ENCODE measurements at regions not wholly inside any gene's neighbourhood (a gene's known extent, or its start where the extent isn't known, plus 50 kb on each side); places are given as distances from the start of the nearest gene placed in this dataset.

DNA sequence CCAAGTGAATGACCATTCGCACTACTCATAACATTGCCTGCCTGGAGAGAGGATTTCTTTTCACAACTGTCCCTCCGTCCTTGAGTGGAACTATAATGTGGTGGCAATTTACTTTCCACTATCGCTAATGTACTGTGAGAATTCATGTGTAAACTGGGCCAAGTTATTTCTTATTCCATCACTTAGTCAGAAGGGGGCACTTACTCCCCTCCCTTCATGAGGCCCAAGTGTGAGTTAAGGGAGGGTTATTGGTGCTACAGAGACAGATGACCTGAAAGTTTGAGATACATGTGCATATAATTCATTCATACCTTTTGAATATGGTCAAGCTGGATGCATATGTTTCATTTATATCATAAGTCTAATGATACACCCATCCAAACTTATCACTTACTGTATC lies 65.2 kb upstream of the LOC128125822 start:
- intact Hi-C loops (cut with DNase I; ENCODE audit: low total_unique reads): no loop called here
- TF ChIP-seq EP300 (IDR thresholded peaks at IDR 0.05): no peak
- TF ChIP-seq, protein P1, sequence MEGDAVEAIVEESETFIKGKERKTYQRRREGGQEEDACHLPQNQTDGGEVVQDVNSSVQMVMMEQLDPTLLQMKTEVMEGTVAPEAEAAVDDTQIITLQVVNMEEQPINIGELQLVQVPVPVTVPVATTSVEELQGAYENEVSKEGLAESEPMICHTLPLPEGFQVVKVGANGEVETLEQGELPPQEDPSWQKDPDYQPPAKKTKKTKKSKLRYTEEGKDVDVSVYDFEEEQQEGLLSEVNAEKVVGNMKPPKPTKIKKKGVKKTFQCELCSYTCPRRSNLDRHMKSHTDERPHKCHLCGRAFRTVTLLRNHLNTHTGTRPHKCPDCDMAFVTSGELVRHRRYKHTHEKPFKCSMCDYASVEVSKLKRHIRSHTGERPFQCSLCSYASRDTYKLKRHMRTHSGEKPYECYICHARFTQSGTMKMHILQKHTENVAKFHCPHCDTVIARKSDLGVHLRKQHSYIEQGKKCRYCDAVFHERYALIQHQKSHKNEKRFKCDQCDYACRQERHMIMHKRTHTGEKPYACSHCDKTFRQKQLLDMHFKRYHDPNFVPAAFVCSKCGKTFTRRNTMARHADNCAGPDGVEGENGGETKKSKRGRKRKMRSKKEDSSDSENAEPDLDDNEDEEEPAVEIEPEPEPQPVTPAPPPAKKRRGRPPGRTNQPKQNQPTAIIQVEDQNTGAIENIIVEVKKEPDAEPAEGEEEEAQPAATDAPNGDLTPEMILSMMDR (IDR thresholded peaks at IDR 0.05): no peak
- TF ChIP-seq POLR2AphosphoS5 (IDR thresholded peaks at IDR 0.05): no peak
- no peak for TF ChIP-seq POLR2A (IDR thresholded peaks at IDR 0.05)
- H3K27ac ChIP-seq: peak overlapping the region in 1 of 5 donors; percentile 21
- H3K36me3 ChIP-seq: no peaks in the 10 kb centered on the region
- DNase-seq: no peak
- H3K4me3 ChIP-seq: no peak overlapping the region
- no peaks in the 10 kb centered on the region for H3K27me3 ChIP-seq
- 81 to 89% (median 88%) methylated on average over 3 of the region's 3 CpGs for WGBS, 5 donors
- no peaks in the 10 kb centered on the region for H3K9me3 ChIP-seq
- H3K4me1 ChIP-seq: peaks cover 0 to 9% (median 4%) of the 10 kb centered on the region in 4 donors

DNA sequence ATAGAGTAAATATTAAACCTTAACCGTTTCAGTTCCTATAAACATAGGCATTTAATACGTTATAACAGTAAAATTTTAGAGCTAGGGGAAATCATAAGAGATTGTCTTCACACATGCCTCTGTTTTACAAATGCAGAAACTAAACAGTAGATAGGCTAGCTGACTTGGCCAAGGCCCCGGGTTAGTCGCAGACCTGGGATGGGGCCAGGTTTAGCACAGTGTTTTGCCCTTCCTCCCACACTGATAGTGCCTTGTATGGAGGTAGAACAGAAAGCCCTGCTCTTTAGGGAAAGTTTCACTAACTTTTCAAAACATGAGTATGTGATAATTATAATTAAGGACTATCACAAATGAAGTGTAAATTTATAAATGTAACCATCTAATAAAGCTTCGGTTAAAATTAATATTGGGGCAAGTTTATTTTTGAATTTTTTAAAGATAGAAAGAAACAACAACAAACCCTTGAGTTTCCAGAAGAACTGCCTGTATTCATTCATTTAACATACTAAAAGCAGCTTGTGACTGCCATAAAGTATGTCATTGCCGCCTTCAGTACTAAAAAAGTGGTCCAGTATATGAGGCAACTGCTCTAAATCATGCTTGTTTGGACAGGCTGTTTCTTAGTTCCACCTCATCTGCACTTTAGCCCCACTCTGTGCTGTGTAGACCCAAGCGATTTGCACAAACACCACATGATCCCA lies 62.5 kb upstream of the LOC128125822 start:
- Histone ChIP-seq H3K4me1 (peaks cover 0 to 13% (median 4%) of the 10 kb centered on the region in 4 donors), H3K36me3 (no peaks in the 10 kb centered on the region), H3K4me3 (no peak overlapping the region), H3K27ac (peak overlapping the region; percentile 54 to 81 (median 69)), H3K27me3 (no peaks in the 10 kb centered on the region), H3K9me3 (no peaks in the 10 kb centered on the region)
- 17 to 26% (median 22%) methylated on average over 7 of the region's 7 CpGs for WGBS, 5 donors
- intact Hi-C loops (cut with DNase I; ENCODE audit: low total_unique reads): no loop called here
- TF ChIP-seq POLR2AphosphoS5 (IDR thresholded peaks at IDR 0.05) (peak; percentile 71 to 83 (median 82)), POLR2A (IDR thresholded peaks at IDR 0.05) (no peak), EP300 (IDR thresholded peaks at IDR 0.05) (peak; percentile 24)
- TF ChIP-seq, protein P1 (IDR thresholded peaks at IDR 0.05): no peak
- peak; percentile 85 to 92 for DNase-seq

DNA sequence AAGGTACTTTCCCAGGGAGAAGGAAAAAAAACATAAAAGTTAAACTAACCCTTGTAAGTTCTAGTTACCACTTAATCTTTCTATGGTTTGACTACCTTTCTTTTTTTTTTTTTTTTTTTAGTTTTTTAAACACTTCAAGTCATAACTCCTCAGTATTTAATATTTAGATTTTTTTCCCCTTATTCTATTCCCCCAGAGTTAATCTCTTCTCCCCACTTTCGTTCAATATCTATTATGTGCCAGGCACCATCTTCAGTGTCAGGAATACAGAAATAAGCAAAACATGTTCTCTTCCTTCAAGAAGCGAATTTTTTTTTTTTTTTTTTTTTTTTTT lies 62.0 kb upstream of the LOC128125822 start:
- no peak overlapping the region for H3K4me3 ChIP-seq
- no peaks in the 10 kb centered on the region for H3K36me3 ChIP-seq
- no peaks in the 10 kb centered on the region for H3K9me3 ChIP-seq
- H3K27me3 ChIP-seq: no peaks in the 10 kb centered on the region
- intact Hi-C loops (cut with DNase I; ENCODE audit: low total_unique reads): no loop called here
- peaks cover 0 to 13% (median 4%) of the 10 kb centered on the region in 4 donors for H3K4me1 ChIP-seq
- WGBS, 5 donors: 39 to 42% (median 41%) methylated on average over 2 of the region's 2 CpGs
- no peak for TF ChIP-seq EP300 (IDR thresholded peaks at IDR 0.05)
- TF ChIP-seq POLR2A (IDR thresholded peaks at IDR 0.05): no peak
- TF ChIP-seq POLR2AphosphoS5 (IDR thresholded peaks at IDR 0.05): no peak
- TF ChIP-seq, protein P1 (IDR thresholded peaks at IDR 0.05): no peak
- no peak for DNase-seq
- H3K27ac ChIP-seq: peak overlapping the region; percentile 54 to 81 (median 69)

DNA sequence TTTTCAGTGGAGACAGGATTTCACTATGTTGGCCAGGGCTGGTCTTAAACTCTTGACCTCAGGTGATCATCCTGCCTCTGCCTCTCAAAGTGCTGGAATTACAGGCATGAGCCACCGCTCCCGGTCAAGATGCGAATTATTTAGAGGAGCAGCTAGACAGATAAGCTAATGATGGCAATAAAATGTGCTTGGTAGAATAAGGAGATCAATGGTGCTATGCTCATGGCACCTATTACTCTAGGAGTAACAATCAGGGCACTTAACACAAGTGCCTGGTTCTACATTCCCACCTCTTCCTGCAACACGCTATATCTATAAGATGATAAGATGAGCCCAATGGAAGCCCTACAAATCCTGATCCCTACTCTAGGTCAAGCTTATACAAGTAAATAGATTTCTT lies 61.4 kb upstream of the LOC128125822 start:
- TF ChIP-seq, protein P1 (IDR thresholded peaks at IDR 0.05): no peak
- TF ChIP-seq POLR2A (IDR thresholded peaks at IDR 0.05) (no peak), POLR2AphosphoS5 (IDR thresholded peaks at IDR 0.05) (no peak), EP300 (IDR thresholded peaks at IDR 0.05) (no peak)
- intact Hi-C loops (cut with DNase I; ENCODE audit: low total_unique reads): no loop called here
- no peaks in the 10 kb centered on the region for H3K27me3 ChIP-seq
- peak overlapping the region in 4 of 5 donors; percentile 66 to 81 (median 70) for H3K27ac ChIP-seq
- no peaks in the 10 kb centered on the region for H3K9me3 ChIP-seq
- H3K4me3 ChIP-seq: no peak overlapping the region
- 89 to 98% (median 95%) methylated on average over 4 of the region's 4 CpGs for whole genome bisulfite sequencing, 5 donors
- H3K4me1 ChIP-seq: peaks cover 0 to 13% (median 4%) of the 10 kb centered on the region in 4 donors
- H3K36me3 ChIP-seq: no peaks in the 10 kb centered on the region
- no peak for DNase-seq

Data from stomach (tissue), 8 donors.